ENCODE measurements at regions not wholly inside any gene's neighbourhood (a gene's known extent, or its start where the extent isn't known, plus 50 kb on each side); places are given as distances from the start of the nearest gene placed in this dataset.

DNA sequence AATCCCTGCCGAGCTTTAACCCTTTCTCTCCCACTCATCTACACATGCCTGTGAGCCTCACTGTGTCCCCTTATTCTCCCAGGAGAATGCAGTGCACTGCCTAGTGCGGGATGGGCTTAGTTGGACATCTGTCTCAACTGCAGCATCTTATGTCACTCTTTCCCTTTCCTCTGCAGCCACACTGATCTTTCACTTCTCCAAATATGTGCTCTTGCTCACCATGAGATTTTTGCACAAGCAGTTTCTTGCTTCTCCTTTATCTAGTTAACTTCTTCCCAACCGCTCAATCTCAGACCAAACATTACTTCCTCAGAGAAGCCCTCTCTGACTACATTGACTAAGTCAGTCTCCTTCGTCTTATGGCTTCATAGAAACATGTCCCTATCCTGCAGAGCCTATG is 292.3 kb downstream of the KBTBD8 start:
- H3K4me3 ChIP-seq (ENCODE audit: low read depth, low read length), result no peak overlapping the region
- no peak for DNase-seq (ENCODE audit: low read depth)

DNA sequence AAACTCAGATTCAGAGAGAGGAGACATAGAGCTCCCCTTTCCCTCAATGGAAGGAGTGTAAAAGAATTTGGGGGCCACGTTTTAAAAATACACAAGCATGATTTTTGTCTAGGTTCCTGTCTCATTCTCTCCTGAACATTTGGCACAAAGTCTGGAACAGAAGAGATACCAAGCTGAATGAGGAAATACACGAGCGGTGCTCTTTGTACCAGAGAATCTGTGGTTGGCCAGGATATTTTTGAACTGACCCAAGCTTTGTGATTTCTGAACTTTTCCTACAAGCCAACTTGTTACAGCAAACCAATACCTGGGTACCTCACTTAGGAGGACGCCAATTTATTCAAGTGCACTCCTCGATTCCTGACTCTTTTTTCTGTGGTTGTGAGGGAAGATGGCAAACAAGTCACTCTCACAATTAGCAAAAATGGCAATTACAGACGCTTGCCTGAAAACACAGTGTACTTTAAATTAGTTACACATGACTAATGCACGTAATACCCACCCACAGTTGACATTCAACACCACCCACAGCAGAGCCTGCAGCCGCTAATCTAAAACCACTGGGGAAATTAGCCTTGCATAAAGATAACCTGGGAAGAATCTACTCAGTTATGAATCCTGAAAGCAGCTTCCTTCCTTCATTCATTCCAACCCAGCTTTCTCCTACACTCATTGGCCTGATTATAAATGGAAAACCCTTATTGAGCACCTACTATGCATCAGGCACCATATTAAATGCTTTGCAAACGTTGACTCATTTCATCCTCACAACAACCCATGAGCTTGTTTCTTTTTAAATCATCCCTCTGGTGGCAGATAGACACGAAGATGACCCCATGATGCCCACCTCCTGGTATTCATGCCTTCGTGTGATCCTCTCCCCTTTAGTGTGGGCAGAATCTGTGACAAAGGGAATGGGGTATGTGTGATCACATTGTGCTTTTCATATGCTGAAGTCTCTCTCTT is 293.5 kb downstream of the KBTBD8 start:
- no peak for DNase-seq (ENCODE audit: low read depth)
- TF ChIP-seq, protein P1, sequence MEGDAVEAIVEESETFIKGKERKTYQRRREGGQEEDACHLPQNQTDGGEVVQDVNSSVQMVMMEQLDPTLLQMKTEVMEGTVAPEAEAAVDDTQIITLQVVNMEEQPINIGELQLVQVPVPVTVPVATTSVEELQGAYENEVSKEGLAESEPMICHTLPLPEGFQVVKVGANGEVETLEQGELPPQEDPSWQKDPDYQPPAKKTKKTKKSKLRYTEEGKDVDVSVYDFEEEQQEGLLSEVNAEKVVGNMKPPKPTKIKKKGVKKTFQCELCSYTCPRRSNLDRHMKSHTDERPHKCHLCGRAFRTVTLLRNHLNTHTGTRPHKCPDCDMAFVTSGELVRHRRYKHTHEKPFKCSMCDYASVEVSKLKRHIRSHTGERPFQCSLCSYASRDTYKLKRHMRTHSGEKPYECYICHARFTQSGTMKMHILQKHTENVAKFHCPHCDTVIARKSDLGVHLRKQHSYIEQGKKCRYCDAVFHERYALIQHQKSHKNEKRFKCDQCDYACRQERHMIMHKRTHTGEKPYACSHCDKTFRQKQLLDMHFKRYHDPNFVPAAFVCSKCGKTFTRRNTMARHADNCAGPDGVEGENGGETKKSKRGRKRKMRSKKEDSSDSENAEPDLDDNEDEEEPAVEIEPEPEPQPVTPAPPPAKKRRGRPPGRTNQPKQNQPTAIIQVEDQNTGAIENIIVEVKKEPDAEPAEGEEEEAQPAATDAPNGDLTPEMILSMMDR (conservative IDR thresholded peaks at IDR 0.05; ENCODE audit: low read depth, low read length), result no peak
- no peak overlapping the region for H3K4me3 ChIP-seq (ENCODE audit: low read depth, low read length)

More for the DNA sequence above, 292.3 kb downstream of the KBTBD8 start:
- TF ChIP-seq, protein P1 (conservative IDR thresholded peaks at IDR 0.05; ENCODE audit: low read depth, low read length), result no peak

DNA sequence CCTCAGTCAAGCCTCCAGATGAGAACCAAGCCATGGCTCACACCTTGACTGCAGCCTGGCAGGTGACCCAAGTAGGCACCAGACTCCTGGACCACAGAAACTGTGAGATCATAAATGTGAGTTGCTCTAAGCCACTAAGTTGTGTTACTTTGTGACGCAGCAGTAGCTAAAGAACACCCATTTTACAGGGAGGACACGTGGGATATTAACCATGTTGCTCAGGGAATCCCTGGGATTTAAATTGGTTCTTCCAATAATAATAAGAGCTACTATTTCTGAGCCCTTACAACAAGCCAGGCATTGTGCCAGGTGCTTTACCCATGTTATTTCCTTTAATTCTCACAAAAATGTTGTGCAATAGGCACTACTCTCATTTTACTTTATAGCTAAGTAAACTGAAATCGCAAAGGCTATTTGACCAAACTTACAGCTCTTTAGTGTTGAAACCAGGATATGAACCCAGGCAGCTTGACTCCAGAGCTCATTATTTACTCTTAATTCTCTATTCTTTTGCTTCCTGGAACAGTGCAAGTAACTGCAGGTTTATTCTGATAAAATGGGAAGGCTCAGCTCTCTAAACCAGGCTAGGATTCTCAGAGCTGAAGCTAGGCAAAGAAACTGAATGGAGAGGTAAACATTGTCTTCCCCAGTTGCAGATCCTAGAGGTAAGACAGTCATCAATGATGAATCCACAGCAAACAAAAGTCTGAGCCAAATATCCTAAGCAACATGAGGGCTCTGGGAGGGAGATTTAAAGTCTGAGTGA is 294.4 kb downstream of the KBTBD8 start:
- no peak for DNase-seq (ENCODE audit: low read depth)
- TF ChIP-seq, protein P1 (conservative IDR thresholded peaks at IDR 0.05; ENCODE audit: low read depth, low read length), result no peak

DNA sequence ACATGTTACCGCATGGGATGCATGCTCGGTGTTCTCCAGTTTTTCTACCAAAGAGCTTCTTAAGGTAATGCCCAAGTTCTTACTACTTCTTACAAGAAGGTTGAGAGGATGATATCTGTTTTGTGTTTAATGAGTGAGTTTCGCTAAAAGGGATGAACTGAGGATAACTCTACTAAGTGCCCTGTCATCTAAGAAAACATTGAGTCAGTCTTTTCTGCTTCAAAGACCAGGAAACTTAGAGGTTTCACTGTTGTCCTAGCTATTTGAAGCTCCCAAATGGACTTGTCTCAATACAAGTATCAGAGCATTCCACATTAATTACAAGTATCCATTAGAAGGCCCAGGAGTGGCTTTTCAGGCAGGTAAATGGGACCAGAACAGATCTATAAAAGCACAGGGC is 296.2 kb downstream of the KBTBD8 start:
- TF ChIP-seq, protein P1 (conservative IDR thresholded peaks at IDR 0.05; ENCODE audit: low read depth, low read length), result no peak
- no peak overlapping the region for H3K4me3 ChIP-seq (ENCODE audit: low read depth, low read length)
- DNase-seq (ENCODE audit: low read depth), result no peak

More for the DNA sequence above, 294.4 kb downstream of the KBTBD8 start:
- no peak overlapping the region for H3K4me3 ChIP-seq (ENCODE audit: low read depth, low read length)

DNA sequence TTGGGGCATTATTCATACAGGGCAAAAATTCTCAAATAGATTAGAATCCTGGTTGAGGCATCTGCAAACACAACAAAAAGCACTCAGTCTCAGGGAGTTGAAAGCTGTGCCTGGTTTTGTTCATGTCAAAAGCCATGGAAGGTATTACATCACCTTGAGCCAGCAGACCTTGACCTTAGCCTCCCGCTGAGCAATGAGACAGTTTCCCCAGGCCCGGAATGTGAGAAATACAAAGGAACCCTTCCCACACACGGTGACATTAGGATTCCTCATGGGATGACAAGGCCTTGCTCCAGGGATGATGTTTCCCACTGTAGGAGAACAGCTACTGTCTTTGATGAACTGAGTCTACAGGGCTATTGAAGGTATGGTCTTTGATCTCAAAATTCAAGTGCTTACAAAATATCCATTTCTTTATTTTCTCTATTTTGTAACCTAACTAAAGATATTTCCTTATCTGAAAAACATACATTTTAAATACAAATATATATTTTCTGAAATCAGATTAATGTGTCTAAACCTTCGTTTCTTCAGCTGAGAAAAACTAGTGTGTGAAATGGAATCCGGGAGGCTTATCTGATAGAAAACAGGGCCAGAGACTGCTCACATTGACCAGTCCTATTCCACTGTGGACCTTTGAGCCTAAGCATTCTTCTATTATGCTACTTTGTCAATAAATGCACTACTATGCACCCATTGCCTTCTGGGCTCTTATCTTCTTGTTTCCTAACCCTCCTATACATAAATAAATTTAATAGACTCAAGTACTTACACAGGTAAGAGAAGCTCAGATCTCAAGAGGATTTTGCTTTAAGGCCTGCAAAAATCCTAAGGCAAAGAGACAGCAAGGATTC is 298.2 kb downstream of the KBTBD8 start:
- no peak overlapping the region for H3K4me3 ChIP-seq (ENCODE audit: low read depth, low read length)
- DNase-seq (ENCODE audit: low read depth), result peak; percentile 68
- TF ChIP-seq, protein P1 (conservative IDR thresholded peaks at IDR 0.05; ENCODE audit: low read depth, low read length), result no peak

DNA sequence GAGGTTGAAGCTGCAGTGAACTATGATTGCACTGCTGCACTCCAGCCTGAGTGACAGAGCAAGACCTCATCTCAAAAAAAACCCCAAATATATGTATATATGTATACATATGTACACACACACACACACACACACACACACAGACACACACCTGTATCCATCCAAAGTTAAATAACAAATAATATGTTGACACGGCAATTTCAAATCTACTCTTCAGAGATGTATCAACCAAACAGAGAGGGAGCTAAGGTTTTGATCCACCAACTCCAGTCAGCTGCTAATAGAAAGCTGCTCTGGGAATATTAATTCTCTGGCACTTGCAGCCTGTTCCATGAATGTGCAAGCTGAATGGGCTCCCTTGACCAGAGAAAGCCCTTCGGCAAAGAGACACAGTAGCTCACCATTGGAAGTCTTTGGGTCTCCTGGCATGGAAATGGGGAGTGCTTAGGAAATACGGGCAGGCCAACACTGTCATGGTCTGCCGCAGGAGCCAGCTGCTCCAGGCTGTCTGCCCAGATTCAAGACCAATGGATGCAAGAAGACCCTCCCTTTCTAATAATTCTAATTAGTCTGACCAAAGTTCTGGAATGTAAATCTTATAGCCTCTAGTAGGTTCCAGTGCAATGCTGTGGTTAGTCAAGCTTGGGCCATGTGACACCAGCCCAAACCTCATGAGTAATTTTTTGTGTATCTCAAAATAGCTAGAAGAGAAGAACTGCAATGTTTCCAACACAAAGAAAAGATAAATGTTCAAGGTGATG is 299.8 kb downstream of the KBTBD8 start:
- TF ChIP-seq, protein P1 (conservative IDR thresholded peaks at IDR 0.05; ENCODE audit: low read depth, low read length), result no peak
- no peak for DNase-seq (ENCODE audit: low read depth)
- H3K4me3 ChIP-seq (ENCODE audit: low read depth, low read length), result no peak overlapping the region
